HL-60 (cell line): ENCODE measurements at regions not wholly inside any gene's neighbourhood (a gene's known extent, or its start where the extent isn't known, plus 50 kb on each side); places are given as distances from the start of the nearest gene placed in this dataset.

ENCODE experiments used
- DNase-seq, 2 experiments: peaks; one replicate each; pipeline ENCODE4 v3.0.0-alpha.2; 2010 to 2020; ENCODE audit warnings: low read depth in 1 of 2, low spot score in 1 of 2
- H3K27ac ChIP-seq: fragments of 250-450 bp; sonication (Bioruptor Pico); replicated peaks from 2 replicates; pipeline ENCODE4 v1.5.1; 2020; ENCODE audit warnings: mild to moderate bottlenecking, moderate library complexity
- H3K27me3 ChIP-seq: fragments of 250-450 bp; sonication (Bioruptor Pico); 2 replicates; pipeline ENCODE4 v1.5.1; 2021; ENCODE audit warnings: mild to moderate bottlenecking, moderate library complexity; ENCODE audit not compliant: insufficient read depth, poor library complexity, severe bottlenecking
- H3K4me3 ChIP-seq: replicated peaks from 2 replicates; pipeline ENCODE4 v1.5.1; 2011; ENCODE audit warnings: mild to moderate bottlenecking, control low read depth, low read length; ENCODE audit not compliant: insufficient read depth
- GABPA ChIP-seq: IDR thresholded peaks from 2 replicates; pipeline ENCODE4 v1.6.1; 2012; ENCODE audit warnings: low read depth
- POLR2AphosphoS5 ChIP-seq: IDR thresholded peaks from 2 replicates; pipeline ENCODE4 v1.6.1; 2012; ENCODE audit warnings: low read depth
- SPI1 ChIP-seq: IDR thresholded peaks from 2 replicates; pipeline ENCODE4 v1.6.1; 2012; ENCODE audit warnings: low read depth, mild to moderate bottlenecking, borderline replicate concordance
- TF ChIP-seq, protein P1 (sequence below): IDR thresholded peaks from one replicate; pipeline ENCODE4 v1.5.1; 2011; ENCODE audit warnings: low read length, control low read depth, inconsistent platforms; ENCODE audit not compliant: insufficient read depth
- TF ChIP-seq, protein P2 (sequence below): IDR thresholded peaks from 2 replicates; pipeline ENCODE4 v1.6.1; 2012; ENCODE audit warnings: low read depth; ENCODE audit not compliant: insufficient replicate concordance

GRCh38 chr6:126444659-126445273 lies 104.9 kb downstream of the CENPW start:
- DNase-seq: no peak
- TF ChIP-seq POLR2AphosphoS5: no peak
- TF ChIP-seq GABPA: no peak
- TF ChIP-seq, protein P1, sequence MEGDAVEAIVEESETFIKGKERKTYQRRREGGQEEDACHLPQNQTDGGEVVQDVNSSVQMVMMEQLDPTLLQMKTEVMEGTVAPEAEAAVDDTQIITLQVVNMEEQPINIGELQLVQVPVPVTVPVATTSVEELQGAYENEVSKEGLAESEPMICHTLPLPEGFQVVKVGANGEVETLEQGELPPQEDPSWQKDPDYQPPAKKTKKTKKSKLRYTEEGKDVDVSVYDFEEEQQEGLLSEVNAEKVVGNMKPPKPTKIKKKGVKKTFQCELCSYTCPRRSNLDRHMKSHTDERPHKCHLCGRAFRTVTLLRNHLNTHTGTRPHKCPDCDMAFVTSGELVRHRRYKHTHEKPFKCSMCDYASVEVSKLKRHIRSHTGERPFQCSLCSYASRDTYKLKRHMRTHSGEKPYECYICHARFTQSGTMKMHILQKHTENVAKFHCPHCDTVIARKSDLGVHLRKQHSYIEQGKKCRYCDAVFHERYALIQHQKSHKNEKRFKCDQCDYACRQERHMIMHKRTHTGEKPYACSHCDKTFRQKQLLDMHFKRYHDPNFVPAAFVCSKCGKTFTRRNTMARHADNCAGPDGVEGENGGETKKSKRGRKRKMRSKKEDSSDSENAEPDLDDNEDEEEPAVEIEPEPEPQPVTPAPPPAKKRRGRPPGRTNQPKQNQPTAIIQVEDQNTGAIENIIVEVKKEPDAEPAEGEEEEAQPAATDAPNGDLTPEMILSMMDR: no peak
- TF ChIP-seq, protein P2, sequence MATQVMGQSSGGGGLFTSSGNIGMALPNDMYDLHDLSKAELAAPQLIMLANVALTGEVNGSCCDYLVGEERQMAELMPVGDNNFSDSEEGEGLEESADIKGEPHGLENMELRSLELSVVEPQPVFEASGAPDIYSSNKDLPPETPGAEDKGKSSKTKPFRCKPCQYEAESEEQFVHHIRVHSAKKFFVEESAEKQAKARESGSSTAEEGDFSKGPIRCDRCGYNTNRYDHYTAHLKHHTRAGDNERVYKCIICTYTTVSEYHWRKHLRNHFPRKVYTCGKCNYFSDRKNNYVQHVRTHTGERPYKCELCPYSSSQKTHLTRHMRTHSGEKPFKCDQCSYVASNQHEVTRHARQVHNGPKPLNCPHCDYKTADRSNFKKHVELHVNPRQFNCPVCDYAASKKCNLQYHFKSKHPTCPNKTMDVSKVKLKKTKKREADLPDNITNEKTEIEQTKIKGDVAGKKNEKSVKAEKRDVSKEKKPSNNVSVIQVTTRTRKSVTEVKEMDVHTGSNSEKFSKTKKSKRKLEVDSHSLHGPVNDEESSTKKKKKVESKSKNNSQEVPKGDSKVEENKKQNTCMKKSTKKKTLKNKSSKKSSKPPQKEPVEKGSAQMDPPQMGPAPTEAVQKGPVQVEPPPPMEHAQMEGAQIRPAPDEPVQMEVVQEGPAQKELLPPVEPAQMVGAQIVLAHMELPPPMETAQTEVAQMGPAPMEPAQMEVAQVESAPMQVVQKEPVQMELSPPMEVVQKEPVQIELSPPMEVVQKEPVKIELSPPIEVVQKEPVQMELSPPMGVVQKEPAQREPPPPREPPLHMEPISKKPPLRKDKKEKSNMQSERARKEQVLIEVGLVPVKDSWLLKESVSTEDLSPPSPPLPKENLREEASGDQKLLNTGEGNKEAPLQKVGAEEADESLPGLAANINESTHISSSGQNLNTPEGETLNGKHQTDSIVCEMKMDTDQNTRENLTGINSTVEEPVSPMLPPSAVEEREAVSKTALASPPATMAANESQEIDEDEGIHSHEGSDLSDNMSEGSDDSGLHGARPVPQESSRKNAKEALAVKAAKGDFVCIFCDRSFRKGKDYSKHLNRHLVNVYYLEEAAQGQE: no peak
- no peak for TF ChIP-seq SPI1

DNA sequence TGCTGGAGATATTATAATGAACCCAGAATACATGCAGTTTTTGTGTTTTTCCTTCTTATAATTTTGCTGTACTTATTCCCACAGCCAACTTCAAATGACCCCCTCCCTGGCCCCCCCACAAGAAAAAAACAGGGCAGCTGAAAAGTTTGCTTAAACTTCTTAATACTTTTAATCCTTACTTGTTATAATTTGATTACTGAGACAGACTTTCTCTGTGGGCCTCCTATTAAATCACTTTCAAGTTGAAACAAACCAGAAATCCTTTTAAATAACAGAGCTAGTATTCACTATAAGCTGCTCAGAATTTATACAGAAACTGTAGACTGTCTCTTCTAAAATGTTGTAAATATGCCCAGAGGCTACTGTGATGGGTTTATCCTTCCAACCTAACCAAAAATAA lies 106.3 kb downstream of the CENPW start:
- Histone ChIP-seq H3K27me3 (no peaks in the 10 kb centered on the region), H3K4me3 (no peak overlapping the region), H3K27ac (no peak overlapping the region)
- TF ChIP-seq SPI1 (no peak), GABPA (no peak), POLR2AphosphoS5 (no peak)
- TF ChIP-seq, protein P1: no peak
- TF ChIP-seq, protein P2: no peak
- DNase-seq: no peak

More at GRCh38 chr6:126444659-126445273, 104.9 kb downstream of the CENPW start:
- H3K27ac ChIP-seq: no peak overlapping the region
- H3K27me3 ChIP-seq: no peaks in the 10 kb centered on the region
- no peak overlapping the region for H3K4me3 ChIP-seq

DNA sequence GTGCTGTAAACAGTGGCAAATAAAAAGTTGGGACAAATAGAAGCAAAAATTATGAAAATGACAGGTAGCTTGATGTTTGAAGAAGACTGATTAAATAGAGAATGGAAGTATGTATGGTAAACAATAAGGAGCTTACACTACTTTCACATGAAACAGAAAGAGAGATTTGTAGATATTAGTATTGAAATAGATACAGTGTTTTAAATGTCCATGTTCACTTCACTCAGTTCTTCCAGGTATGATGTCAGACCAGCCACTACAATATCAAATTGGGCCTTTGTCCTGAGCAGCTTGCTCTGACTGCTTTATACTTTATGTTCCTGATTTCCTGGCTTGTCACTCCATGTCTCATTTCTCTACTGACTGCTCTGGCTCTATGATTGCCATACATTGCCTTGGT lies 107.5 kb downstream of the CENPW start:
- TF ChIP-seq SPI1 (no peak), GABPA (no peak), POLR2AphosphoS5 (no peak)
- TF ChIP-seq, protein P1: no peak
- TF ChIP-seq, protein P2: no peak
- no peak for DNase-seq
- Histone ChIP-seq H3K27ac (no peak overlapping the region), H3K4me3 (no peak overlapping the region), H3K27me3 (no peaks in the 10 kb centered on the region)
